ENCODE measurements at regions not wholly inside any gene's neighbourhood (a gene's known extent, or its start where the extent isn't known, plus 50 kb on each side); places are given as distances from the start of the nearest gene placed in this dataset.
"Not testable (repeated sequence)": the region's sequence is repeated elsewhere in the genome, so short reads cannot be mapped to it uniquely, and the experiment has no call there.

DNA sequence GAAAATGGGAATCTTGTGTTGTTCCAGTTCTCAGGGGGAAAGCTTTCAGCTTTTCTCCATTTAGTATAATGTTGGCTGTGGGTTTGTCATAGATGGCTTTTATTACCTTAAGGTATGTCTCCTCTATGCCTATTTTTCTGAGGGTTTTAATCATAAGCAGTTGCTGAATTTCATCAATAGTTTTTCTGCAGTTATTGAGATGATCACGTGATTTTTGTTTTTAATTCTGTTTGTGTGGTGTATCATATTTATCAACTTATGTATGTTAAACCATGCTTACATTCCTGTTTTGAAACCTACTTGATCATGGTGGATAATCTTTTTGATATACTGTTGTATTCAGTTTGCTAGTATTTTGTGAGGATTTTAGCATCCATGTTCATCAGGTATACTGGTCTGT, 66.8 kb upstream of the CENPE start:
- DNase-seq (ENCODE audit: low spot score): no peak
- Histone ChIP-seq H3K4me1 (no peaks in the 10 kb centered on the region), H3F3A (ENCODE audit: low read depth) (no peaks in the 10 kb centered on the region), H3K27me3 (no peaks in the 10 kb centered on the region), H3K9ac (no peak overlapping the region), H3K9me3 (ENCODE audit: low read depth) (no peaks in the 10 kb centered on the region), H3K27ac (no peak overlapping the region), H3K4me3 (no peak overlapping the region), H3K4me2 (no peak overlapping the region), H3K79me2 (ENCODE audit: low read depth) (peaks cover 2% of the 10 kb centered on the region), H2AFZ (replicated peaks) (no peak overlapping the region), H4K20me1 (ENCODE audit: low read depth) (no peaks in the 10 kb centered on the region), H3K36me3 (no peaks in the 10 kb centered on the region)
- Mint-ChIP-seq H3K9me3 (peaks cover 3% of the 10 kb centered on the region), H3K36me3 (no peaks in the 10 kb centered on the region), H3K27ac (no peak overlapping the region), H3K4me3 (no peak overlapping the region), H3K27me3 (ENCODE audit: insufficient read depth, low read depth) (no peaks in the 10 kb centered on the region), H3K4me1 (no peaks in the 10 kb centered on the region)
- TF ChIP-seq EZH2 (IDR thresholded peaks at IDR 0.05): no peak
- TF ChIP-seq, protein P1, sequence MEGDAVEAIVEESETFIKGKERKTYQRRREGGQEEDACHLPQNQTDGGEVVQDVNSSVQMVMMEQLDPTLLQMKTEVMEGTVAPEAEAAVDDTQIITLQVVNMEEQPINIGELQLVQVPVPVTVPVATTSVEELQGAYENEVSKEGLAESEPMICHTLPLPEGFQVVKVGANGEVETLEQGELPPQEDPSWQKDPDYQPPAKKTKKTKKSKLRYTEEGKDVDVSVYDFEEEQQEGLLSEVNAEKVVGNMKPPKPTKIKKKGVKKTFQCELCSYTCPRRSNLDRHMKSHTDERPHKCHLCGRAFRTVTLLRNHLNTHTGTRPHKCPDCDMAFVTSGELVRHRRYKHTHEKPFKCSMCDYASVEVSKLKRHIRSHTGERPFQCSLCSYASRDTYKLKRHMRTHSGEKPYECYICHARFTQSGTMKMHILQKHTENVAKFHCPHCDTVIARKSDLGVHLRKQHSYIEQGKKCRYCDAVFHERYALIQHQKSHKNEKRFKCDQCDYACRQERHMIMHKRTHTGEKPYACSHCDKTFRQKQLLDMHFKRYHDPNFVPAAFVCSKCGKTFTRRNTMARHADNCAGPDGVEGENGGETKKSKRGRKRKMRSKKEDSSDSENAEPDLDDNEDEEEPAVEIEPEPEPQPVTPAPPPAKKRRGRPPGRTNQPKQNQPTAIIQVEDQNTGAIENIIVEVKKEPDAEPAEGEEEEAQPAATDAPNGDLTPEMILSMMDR (IDR thresholded peaks at IDR 0.05): no peak

DNA sequence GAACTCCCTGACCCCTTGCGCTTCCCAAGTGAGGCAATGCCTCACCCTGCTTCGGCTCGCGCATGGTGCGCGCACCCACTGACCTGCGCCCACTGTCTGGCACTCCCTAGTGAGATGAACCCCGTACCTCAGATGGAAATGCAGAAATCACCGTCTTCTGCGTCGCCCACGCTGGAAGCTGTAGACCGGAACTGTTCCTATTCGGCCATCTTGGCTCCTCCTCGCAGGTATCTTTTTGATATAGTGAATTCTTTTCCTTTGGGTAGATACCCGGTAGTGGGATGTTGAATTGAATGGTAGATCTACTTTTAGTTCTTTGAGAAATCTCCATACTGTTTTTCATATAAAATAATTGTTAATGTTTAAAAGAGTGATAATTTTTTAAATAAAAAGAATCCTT, 57.9 kb upstream of the CENPE start:
- H3K4me3 ChIP-seq: peak overlapping the region; percentile 45
- H3K27ac Mint-ChIP-seq: not testable (repeated sequence)

More for the DNA sequence above, 57.9 kb upstream of the CENPE start:
- not testable (repeated sequence) for H3K36me3 Mint-ChIP-seq; H3K27me3 ChIP-seq; H3K4me1 Mint-ChIP-seq; H3K27me3 Mint-ChIP-seq (ENCODE audit: insufficient read depth, low read depth); H4K20me1 ChIP-seq (ENCODE audit: low read depth); H2AFZ ChIP-seq (replicated peaks); H3K9me3 Mint-ChIP-seq; DNase-seq (ENCODE audit: low spot score); H3K27ac ChIP-seq; H3K9me3 ChIP-seq (ENCODE audit: low read depth); H3K9ac ChIP-seq; H3K36me3 ChIP-seq; H3F3A ChIP-seq (ENCODE audit: low read depth)
- Histone ChIP-seq H3K4me2 (peak overlapping the region; percentile 76), H3K79me2 (ENCODE audit: low read depth) (peaks cover 35% of the 10 kb centered on the region), H3K4me1 (peaks cover 11% of the 10 kb centered on the region)
- peak overlapping the region; percentile 48 for H3K4me3 Mint-ChIP-seq

Measured in neural progenitor cell (in vitro differentiated cells).